ENCODE measurements at regions not wholly inside any gene's neighbourhood (a gene's known extent, or its start where the extent isn't known, plus 50 kb on each side); places are given as distances from the start of the nearest gene placed in this dataset.

DNA sequence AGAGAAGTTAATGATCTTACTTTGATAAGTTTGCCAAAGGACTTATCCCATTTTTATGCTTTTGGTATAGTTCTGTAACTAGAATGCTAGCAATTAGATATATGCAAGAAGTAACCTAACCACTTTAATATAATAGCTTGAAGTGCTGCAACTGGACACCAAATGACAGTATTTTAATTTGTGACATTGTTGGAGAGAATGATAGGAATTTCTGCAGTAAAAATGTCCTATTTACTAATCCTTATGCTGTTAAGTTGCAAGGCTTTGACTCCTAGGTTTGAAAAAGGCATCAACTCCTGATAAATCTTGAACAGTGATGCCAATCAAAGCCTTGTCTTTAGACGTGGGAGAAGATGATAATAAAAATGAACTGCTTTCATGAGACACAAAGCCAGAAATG is 726.0 kb upstream of the GJE1 start:
- TF ChIP-seq, protein P1, sequence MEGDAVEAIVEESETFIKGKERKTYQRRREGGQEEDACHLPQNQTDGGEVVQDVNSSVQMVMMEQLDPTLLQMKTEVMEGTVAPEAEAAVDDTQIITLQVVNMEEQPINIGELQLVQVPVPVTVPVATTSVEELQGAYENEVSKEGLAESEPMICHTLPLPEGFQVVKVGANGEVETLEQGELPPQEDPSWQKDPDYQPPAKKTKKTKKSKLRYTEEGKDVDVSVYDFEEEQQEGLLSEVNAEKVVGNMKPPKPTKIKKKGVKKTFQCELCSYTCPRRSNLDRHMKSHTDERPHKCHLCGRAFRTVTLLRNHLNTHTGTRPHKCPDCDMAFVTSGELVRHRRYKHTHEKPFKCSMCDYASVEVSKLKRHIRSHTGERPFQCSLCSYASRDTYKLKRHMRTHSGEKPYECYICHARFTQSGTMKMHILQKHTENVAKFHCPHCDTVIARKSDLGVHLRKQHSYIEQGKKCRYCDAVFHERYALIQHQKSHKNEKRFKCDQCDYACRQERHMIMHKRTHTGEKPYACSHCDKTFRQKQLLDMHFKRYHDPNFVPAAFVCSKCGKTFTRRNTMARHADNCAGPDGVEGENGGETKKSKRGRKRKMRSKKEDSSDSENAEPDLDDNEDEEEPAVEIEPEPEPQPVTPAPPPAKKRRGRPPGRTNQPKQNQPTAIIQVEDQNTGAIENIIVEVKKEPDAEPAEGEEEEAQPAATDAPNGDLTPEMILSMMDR (IDR thresholded peaks at IDR 0.05) = no peak
- no peak for TF ChIP-seq POLR2A (IDR thresholded peaks at IDR 0.05)

All from heart left ventricle (tissue), 13 donors.